Omental fat pad (tissue), 3 donors: ENCODE measurements at regions not wholly inside any gene's neighbourhood (a gene's known extent, or its start where the extent isn't known, plus 50 kb on each side); places are given as distances from the start of the nearest gene placed in this dataset.

Source experiments
- ATAC-seq: fragments of 150-250 bp; one replicate; pipeline ENCODE4 v1.9.1; 2016; ENCODE audit warnings: mild to moderate bottlenecking, moderate library complexity; ENCODE audit not compliant: low FRiP score
- DNase-seq: peaks from one replicate; pipeline ENCODE4 v3.0.0-alpha.2; 2019; ENCODE audit warnings: low spot score
- CTCF ChIP-seq, 3 donors: fragments of 450-650 bp; IDR thresholded peaks; one replicate each; pipeline ENCODE4 v1.5.1; 2016 to 2017; ENCODE audit warnings: antibody characterized with exemption in 3 of 3, mild to moderate bottlenecking in 3 of 3, moderate library complexity in 2 of 3

- ATAC-seq (no peak), DNase-seq (no peak)
- no peak for TF ChIP-seq CTCF (IDR thresholded peaks at IDR 0.05)
Observed at GRCh38 chr20:57988828-57989227, 239.6 kb downstream of the ANKRD60 start.

GRCh38 chr20:57988422-57988821, 240.0 kb downstream of the ANKRD60 start:
- no peak for DNase-seq
- no peak for TF ChIP-seq CTCF (IDR thresholded peaks at IDR 0.05)
- ATAC-seq, result no peak

- no peak for TF ChIP-seq CTCF (IDR thresholded peaks at IDR 0.05)
- ATAC-seq (no peak), DNase-seq (no peak)
Observed at GRCh38 chr20:57987659-57988058, 240.8 kb downstream of the ANKRD60 start.

- no peak for TF ChIP-seq CTCF (IDR thresholded peaks at IDR 0.05)
- ATAC-seq (no peak), DNase-seq (no peak)
Observed at GRCh38 chr20:57986666-57987065, 241.8 kb downstream of the ANKRD60 start.

DNA sequence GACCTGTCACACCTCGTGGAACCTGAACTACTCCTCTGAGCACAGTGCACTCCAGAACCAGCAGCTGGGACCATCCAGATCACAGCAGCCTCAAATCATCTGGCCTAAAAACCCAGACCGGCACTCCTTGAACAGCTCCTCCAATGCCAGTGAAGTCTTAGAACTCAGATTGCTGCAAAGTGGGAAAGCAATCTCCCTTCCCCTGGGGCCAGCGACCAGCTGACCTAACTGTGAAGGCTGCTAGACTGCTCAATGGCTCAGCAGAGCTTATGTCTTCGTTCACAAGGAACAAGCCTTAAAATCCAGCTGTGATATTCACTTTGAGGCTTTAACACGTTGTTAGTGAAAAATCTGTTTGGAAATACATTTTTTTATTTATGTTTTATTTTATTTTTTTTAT, 243.2 kb downstream of the ANKRD60 start:
- ATAC-seq (no peak), DNase-seq (no peak)
- TF ChIP-seq CTCF (IDR thresholded peaks at IDR 0.05), result no peak

DNA sequence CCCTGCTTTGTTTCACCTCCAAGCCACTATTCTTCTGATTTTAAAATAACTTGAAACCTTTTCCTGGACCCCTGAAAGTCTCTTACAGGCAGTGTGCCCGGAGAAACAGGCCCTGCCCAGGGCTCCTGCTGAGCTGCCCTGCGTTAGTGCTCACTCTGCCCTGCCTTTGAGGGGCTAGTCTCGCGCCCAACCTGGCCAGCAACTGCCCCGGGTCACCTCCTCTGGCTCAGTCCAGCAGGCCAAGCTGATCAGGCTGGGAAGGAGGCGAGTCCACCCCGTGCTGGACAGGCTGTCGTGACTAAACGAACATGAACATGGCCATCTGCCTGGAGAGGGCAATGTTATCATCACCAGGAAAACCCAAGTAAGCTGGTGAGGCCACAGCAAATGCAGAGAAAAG, 245.4 kb downstream of the ANKRD60 start:
- no peak for TF ChIP-seq CTCF (IDR thresholded peaks at IDR 0.05)
- ATAC-seq (no peak), DNase-seq (no peak)

DNA sequence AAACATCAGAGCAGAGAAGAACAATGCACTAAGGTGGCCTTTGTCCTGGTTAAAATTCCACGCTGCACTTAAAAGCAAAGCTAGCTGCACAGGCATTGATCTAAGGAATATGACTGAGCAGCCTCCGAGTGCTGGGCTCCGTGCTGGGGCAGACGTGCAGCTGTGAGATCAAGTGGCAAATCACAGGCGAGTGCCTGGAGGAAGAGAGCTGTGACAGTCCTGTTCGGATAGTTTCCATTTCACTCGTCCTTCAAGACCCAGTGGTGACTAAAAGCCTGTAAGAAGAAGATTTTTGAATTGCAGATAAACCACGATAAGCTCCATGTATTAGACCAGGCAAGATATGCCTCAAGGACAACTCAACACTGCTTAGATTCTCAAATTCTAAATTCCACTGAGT, 247.9 kb downstream of the ANKRD60 start:
- DNase-seq (no peak), ATAC-seq (no peak)
- no peak for TF ChIP-seq CTCF (IDR thresholded peaks at IDR 0.05)
